B cell (primary cell): ENCODE measurements at regions not wholly inside any gene's neighbourhood (a gene's known extent, or its start where the extent isn't known, plus 50 kb on each side); places are given as distances from the start of the nearest gene placed in this dataset.

Experiments
- EZH2 ChIP-seq: IDR thresholded peaks from 2 replicates; pipeline ENCODE4 v1.6.1; 2012; ENCODE audit warnings: borderline replicate concordance, low read depth, mild to moderate bottlenecking, moderate library complexity, low read length; ENCODE audit not compliant: insufficient read depth, poor library complexity, severe bottlenecking
- TF ChIP-seq, protein P1 (sequence below): fragments of 200-600 bp; IDR thresholded peaks from one replicate; pipeline ENCODE4 v1.8.0; 2022; ENCODE audit warnings: antibody characterized with exemption, mild to moderate bottlenecking

DNA sequence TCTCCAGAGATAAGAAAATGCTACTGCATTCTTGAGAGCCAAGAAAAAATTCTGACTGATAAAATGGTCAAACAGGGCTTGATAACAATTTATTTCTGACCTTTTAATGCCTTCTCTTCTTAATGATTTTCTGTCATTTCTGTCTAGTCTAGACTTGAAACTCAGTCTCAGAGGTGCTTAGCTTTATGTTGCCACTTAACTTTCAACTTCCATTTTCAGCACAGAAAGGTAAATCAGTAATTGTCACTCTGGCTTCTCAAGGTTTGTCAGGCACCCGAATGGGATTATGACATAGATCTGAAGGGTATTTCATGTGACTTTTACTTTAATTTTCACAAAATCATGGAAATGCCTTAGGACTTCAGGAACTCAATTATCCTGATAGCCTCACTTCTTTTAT lies 155.4 kb upstream of the GBE1 start:
- TF ChIP-seq, protein P1, sequence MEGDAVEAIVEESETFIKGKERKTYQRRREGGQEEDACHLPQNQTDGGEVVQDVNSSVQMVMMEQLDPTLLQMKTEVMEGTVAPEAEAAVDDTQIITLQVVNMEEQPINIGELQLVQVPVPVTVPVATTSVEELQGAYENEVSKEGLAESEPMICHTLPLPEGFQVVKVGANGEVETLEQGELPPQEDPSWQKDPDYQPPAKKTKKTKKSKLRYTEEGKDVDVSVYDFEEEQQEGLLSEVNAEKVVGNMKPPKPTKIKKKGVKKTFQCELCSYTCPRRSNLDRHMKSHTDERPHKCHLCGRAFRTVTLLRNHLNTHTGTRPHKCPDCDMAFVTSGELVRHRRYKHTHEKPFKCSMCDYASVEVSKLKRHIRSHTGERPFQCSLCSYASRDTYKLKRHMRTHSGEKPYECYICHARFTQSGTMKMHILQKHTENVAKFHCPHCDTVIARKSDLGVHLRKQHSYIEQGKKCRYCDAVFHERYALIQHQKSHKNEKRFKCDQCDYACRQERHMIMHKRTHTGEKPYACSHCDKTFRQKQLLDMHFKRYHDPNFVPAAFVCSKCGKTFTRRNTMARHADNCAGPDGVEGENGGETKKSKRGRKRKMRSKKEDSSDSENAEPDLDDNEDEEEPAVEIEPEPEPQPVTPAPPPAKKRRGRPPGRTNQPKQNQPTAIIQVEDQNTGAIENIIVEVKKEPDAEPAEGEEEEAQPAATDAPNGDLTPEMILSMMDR, result no peak
- no peak for TF ChIP-seq EZH2
